Cardiac fibroblast (primary cell): ENCODE measurements at regions not wholly inside any gene's neighbourhood (a gene's known extent, or its start where the extent isn't known, plus 50 kb on each side); places are given as distances from the start of the nearest gene placed in this dataset.

Experiments used
- DNase-seq, 2 donors: peaks; one replicate each; pipeline versions ENCODE4 v3.0.0 to v3.0.0-alpha.2; 2010; ENCODE audit warnings: low read depth in 2 of 2
- H3K4me3 ChIP-seq, 2 donors: replicated peaks in 1 of 2; 1 replicate in 1 of 2; 2 replicates in 1 of 2; pipeline ENCODE4 v1.5.1; 2011; ENCODE audit warnings: low read depth in 2 of 2, low read length in 2 of 2, mild to moderate bottlenecking in 2 of 2, moderate library complexity in 1 of 2
- TF ChIP-seq, protein P1 (sequence below): IDR thresholded peaks from one replicate; pipeline ENCODE4 v1.5.1; 2011; ENCODE audit warnings: low read depth, mild to moderate bottlenecking, low read length, inconsistent platforms

DNA sequence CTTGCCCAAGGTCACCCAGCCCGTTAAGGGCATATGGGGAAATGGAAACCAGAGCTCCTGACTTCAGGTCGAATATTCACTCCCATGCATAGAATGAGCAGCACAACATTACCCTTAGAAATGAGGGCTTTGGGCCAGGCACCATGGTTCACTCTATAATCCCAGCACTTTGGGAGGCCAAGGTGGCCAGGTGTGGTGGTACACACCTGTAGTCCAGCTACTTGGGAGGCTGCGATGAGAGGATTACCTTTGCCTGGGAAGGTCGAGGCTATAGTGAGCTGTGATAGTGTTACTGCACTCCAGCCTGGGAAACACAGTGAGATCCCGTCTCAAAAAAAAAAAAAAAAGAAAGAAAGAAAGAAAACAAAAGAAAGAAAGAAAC, 341.0 kb upstream of the TMPO start:
- no peak overlapping the region for H3K4me3 ChIP-seq
- TF ChIP-seq, protein P1, sequence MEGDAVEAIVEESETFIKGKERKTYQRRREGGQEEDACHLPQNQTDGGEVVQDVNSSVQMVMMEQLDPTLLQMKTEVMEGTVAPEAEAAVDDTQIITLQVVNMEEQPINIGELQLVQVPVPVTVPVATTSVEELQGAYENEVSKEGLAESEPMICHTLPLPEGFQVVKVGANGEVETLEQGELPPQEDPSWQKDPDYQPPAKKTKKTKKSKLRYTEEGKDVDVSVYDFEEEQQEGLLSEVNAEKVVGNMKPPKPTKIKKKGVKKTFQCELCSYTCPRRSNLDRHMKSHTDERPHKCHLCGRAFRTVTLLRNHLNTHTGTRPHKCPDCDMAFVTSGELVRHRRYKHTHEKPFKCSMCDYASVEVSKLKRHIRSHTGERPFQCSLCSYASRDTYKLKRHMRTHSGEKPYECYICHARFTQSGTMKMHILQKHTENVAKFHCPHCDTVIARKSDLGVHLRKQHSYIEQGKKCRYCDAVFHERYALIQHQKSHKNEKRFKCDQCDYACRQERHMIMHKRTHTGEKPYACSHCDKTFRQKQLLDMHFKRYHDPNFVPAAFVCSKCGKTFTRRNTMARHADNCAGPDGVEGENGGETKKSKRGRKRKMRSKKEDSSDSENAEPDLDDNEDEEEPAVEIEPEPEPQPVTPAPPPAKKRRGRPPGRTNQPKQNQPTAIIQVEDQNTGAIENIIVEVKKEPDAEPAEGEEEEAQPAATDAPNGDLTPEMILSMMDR: no peak
- no peak for DNase-seq

DNA sequence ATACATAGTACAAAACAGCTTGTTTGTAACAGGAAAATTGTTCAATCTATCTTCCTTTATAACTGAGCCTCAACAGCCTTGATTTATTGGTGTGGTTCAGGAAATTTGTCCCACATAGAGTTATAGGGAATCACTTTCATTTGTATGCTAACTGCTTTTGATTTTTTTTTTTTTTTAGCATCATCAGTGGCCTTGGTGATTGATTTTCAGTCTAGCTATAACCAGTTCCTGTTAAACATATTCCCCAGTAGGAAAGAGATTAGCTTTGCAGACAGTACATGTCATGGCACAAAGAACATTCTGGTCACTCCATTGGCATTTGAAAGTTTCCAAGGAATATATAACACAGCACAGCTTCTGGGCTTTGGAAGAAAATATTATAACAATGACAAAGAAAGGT, 337.3 kb upstream of the TMPO start:
- TF ChIP-seq, protein P1: no peak
- H3K4me3 ChIP-seq: no peak overlapping the region
- DNase-seq: no peak

DNA sequence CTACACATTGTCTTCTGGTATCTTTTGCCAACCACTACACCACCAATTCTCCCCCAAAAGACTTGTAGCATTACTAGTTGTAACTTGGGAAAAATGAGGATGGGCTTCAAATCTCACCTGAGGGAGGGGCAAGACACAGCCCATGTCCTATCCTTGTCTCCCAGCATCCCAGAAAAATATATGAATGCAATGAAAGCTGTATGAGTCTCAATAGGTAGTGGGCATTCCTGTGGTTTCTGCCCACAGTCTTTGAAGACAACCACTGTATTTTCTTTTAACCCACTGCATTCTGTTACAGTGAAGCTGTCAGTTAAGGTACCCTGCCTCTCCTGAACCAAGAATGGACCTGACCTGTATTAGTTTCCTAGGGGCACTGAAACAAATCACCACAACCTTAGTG, 336.2 kb upstream of the TMPO start:
- TF ChIP-seq, protein P1: no peak
- no peak overlapping the region for H3K4me3 ChIP-seq
- DNase-seq: no peak

DNA sequence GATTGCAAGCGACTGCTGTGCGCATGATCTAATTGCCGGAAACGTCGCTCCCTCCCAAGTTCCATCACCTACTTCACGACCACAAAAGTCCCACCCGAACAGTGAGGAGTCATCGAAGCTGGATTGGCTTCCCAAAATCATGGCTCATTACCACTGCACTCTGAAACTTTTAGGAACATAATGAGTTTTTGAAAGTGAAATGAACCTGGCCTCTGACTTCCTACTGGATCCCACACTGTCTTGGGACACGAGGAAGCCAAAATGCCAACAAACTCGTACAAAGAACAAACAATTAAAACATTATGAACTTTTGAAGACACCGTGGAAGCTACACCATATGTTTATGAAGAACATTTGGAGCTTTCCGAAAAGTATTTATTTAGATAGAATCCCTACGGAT, 334.8 kb upstream of the TMPO start:
- no peak overlapping the region for H3K4me3 ChIP-seq
- DNase-seq: no peak
- TF ChIP-seq, protein P1: no peak

DNA sequence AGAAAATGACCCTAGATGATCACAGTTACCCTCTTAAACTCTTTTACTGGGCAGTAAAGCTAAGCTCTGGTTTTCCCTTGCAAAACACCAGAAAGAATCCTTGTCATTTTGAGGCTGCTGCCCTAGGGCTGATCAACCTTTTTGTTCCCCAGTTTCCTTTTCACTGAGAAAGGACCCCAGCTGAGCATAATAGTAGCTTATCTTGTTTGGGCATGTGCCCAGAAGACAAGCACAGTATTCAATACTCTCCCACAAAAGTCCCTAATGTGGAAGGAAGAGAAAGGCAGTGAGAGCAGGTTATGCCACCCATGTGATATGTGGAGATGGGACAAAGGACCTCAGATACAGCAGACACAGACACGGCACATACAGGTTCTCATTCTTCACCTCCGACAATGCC, 332.6 kb upstream of the TMPO start:
- no peak overlapping the region for H3K4me3 ChIP-seq
- no peak for DNase-seq
- TF ChIP-seq, protein P1: no peak

DNA sequence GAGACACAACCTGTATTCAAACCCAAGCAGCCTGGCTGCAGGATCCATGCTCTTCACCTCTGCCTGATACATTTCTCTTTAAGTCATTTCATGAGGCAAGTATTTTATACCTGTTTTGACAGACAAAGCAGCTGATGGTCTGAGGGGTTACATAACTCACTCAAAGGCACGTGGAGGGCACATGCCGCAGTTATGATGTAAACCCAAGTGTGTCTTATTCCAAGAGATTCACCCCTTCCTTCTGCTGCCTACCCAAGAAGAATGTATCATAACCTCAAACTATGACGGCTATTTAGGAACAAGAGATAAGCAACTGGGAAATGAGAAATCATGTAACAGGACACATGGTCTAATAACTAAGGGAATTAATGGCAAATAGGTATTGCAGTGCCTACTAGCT, 329.8 kb upstream of the TMPO start:
- TF ChIP-seq, protein P1: no peak
- H3K4me3 ChIP-seq: no peak overlapping the region
- peak; percentile 2 to 8 for DNase-seq

DNA sequence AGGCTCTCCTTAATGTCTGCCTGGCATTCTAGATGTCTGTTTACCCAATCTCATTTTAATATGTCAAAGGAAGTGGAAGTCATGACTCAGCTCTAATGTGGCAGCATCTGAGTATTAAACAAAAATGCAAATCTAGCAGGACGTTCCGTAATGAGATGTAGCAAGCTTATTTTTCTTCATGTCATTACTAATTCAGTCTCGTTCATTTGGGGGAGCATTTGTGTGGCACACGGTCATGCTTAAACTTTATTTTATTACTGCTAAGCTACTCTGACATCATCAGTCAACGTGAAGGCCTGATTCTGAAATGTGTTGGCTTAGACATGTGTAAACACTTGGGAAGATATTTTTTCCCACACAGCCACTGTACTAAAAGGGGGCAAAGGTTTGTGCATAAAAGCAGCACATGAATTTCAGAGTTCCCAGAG, 326.7 kb upstream of the TMPO start:
- no peak overlapping the region for H3K4me3 ChIP-seq
- TF ChIP-seq, protein P1: no peak
- peak in 1 of 2 donors; percentile 10 for DNase-seq
